Inflammatory macrophage treated with lipopolysaccharide for 1 hour (primary cell): ENCODE measurements at regions not wholly inside any gene's neighbourhood (a gene's known extent, or its start where the extent isn't known, plus 50 kb on each side); places are given as distances from the start of the nearest gene placed in this dataset.
"Not testable (repeated sequence)": the region's sequence is repeated elsewhere in the genome, so short reads cannot be mapped to it uniquely, and the experiment has no call there.

Experiments
- DNase-seq, 2 donors: peaks; one replicate each; pipeline ENCODE4 v3.0.0-alpha.2; 2020 to 2022

GRCh38 chr5:83001796-83002381, 75.3 kb downstream of the TMEM167A start:
- no peak for DNase-seq

DNA sequence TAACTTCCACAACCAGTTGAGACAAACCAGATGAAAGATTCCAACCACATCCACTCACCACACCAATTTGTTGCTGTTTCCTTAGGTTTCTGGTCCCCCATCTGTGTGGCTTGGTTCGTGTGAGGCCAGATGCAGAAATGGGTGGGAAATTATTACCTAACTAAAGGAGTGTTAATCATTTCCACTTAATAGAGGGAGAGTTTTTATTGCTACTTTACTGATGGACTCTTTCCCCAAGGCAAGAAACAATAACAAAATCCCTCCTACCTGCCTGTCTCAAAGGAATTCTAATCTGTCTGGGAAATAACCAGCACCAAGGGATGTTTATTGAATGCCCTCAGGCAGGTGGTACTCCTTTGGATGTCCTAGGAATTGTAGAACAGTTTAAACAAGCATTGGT, 76.3 kb downstream of the TMEM167A start:
- no peak for DNase-seq

DNA sequence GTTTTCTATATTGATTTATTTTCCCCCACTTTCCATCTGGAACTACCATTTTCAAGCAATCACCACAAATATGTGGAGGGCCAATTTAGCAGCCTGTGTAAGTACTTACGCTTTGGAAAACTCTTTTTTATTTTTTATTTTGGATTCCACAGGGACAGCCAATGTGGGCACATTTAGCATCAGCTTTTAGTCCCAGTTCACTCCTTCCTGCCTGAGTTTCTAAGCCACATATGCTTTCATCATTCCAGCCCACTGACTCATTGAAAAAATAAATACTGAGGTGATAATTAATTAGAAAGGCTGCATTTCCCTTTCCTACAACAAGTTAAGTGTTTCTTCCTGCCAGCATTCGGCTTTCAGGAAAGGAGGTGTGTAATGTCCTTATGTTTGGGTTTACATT, 76.8 kb downstream of the TMEM167A start:
- no peak for DNase-seq

DNA sequence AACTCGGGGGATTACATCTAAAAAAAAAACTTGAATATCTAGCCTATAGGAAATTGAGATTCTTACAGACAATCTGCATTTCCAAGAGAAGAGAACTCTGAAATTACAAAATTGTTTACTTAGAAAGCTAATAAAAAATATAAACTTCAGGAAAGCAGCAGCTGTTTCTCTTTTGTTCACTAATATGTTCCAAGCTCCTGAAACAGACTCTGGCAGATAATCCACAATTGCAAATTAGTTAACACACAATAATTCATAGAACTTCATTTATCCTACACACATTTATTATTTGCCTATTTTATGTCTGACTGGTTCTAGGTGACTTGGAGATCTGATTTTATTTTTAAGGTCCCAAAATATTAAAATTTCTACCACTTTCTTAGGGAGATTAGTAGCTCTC, 83.8 kb downstream of the TMEM167A start:
- no peak for DNase-seq

GRCh38 chr5:82992646-82993045, 84.5 kb downstream of the TMEM167A start:
- no peak for DNase-seq

DNA sequence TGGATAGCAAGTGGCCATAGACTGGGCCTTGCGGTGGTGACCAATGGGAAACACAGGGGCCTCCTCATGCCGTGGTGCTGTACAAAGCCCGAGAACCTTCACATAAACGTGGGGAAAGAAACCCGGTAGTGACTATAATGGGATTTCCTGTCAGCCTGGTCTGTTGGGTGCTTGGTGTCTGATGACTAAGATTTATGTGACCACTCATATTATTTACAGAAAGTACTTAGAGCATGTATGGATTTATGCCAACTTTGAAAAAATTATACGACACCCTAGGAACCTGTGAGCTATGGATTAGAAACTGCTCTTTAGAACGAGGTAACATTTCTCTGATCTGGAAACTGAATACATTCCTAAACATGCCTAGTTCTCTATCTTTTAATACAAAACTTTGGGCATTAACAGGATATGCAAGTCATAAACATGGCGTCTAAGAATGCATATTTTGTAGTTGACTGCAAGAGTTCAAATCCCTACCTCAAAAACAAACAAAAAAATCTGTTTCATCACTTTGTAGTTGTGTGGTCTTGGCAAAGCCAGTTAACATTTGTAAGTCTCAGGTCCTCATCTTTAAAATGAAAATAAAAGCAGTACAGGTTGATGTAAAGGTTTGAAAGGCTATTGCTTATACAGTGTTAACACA, 85.4 kb downstream of the TMEM167A start:
- DNase-seq = no peak

DNA sequence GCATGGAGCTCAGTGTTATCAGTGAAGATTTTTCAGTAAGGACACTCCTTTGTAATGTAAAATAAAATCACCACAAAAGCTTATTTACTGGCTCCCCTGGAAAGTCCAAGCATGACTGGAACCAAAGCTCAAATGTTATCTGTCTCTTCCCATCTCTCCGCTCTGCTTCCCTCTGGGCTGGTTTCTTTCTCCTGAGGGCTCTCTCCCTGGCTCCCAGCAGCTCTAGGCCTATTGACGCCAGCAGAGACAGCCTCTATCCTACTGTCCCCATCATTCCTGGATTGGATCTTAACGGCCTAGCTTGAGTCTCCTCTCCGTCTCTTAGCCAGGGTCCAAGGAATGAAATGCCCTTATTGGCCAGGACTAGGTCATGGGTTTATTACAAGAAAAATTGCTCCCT, 86.1 kb downstream of the TMEM167A start:
- DNase-seq = no peak

- DNase-seq = no peak
Observed at GRCh38 chr5:82987188-82987587, 90.0 kb downstream of the TMEM167A start.

GRCh38 chr5:82986404-82986803, 90.8 kb downstream of the TMEM167A start:
- no peak for DNase-seq

- DNase-seq = no peak
Observed at GRCh38 chr5:82985763-82986162, 91.4 kb downstream of the TMEM167A start.

GRCh38 chr5:82984786-82985735, 92.1 kb downstream of the TMEM167A start:
- DNase-seq = no peak

DNA sequence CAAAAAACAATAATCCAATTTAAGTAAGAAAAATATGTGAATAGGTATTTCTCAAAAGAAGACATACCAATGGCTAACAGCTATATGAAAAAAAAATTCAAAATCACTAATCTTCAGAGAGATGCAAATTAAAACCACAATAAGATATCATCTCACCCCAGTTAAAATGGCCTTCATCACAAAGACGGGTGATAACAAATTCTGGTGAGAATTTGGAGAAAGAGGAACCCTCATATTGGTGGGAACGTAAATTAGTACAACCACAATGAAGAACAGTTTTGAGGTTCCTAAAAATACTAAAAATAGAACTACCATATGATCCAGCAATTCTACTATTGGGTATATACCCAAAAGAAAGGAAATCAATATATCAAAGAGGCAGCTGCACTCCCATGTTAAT, 94.3 kb downstream of the TMEM167A start:
- no peak for DNase-seq

- not testable (repeated sequence) for DNase-seq
Observed at GRCh38 chr5:82976887-82977286, 100.3 kb downstream of the TMEM167A start.

- no peak for DNase-seq
Observed at GRCh38 chr5:82975812-82976211, 101.4 kb downstream of the TMEM167A start.

GRCh38 chr5:82975396-82975795, 101.8 kb downstream of the TMEM167A start:
- DNase-seq = no peak

DNA sequence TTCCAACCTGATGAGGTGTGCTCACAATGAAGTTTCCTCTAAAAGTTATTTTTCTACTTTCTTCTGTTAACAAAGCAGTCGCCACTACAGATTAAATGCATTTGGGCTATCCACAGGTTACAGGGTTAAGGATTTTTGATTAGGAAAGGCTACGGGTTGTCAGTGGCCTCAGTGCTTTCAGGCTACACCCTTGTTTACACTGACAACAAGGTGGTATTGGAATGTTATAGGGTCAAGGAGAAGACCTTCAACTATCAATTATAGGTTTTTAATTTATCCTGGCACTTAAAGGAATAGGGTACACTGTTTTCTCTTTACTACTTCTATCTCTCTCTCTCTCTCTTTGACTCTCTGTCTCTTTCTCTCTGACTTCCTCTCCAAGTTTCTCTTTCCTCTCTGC, 102.8 kb downstream of the TMEM167A start:
- not testable (repeated sequence) for DNase-seq

DNA sequence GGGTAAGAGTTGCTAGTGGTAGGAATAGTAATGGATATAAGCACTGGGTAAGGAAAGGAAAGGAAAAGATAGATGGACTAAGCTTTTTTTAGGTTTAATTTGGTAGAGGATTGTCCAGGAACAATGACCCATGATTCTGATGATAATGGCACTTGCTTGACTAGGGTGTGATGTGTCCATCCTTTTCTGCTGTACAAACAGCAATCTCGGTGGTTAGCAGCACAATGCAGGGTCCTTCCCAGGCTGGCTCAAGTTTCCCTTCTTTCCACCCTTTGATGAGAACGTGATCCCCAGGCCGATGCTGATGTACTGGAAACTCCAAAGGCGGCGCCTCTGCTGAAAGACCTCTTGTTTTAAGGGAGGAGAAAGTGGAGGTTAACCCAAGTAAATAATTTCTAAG, 105.3 kb downstream of the TMEM167A start:
- DNase-seq = no peak

GRCh38 chr5:82971034-82971806, 106.0 kb downstream of the TMEM167A start:
- not testable (repeated sequence) for DNase-seq

DNA sequence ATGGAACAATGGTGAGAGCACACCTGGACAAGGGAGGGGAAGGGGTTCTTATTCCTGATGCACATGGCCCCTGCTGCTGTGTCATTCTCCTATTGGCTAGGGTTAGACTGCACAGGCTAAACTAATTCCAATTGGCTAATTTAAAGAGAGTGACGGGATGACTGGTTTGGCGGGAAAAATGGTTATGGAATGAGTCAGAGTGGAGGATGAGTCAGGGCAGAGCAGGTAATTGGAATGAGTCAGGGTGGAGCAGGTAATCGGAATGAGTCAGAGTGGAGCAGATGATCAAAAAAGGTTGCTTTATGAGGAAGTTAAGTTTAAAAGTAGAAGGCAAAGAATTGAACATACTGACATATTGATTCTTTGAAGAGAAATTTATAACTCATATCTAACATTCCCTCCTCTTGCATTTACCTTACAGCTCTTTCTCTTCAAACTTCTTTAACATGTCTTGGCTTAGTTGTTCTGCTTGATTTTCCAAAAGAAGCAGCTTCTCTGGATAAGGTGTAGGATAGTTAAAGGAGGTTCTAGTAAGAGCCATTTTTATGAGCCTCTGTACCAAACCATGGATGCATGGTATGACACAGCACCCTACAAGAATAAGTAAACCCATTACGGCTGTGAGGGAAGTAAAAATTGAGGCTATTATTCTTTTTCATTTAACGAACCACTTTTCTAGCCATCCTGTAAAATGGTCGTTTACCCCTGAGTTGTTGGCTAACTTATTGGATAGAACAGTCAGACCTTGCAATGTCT, 107.8 kb downstream of the TMEM167A start:
- DNase-seq = not testable (repeated sequence)

- no peak for DNase-seq
Observed at GRCh38 chr5:82967072-82967471, 110.1 kb downstream of the TMEM167A start.

DNA sequence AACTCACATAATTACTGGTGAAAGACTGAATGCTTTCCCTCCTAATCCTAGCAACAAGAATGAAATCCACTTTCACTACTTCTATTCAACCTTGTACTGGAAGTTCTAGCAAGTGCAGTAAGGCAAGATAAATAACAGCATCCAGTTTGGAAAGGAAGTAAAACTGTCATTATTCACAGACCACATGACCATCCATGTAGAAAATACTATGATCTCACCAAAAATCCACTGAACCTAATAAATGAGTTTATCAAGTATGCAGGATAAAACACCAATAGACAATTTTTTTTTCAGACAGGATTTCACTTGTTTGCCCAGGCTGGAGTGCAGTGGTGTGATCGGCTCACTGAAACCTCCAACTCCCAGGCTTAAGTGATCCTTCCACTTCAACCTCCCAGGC, 117.7 kb downstream of the TMEM167A start:
- no peak for DNase-seq

- DNase-seq = no peak
Observed at GRCh38 chr5:82956600-82956999, 120.6 kb downstream of the TMEM167A start.
